ENCODE measurements at regions not wholly inside any gene's neighbourhood (a gene's known extent, or its start where the extent isn't known, plus 50 kb on each side); places are given as distances from the start of the nearest gene placed in this dataset.

- TF ChIP-seq CTCF (IDR thresholded peaks at IDR 0.05) = no peak
- Mint-ChIP-seq H3K4me1 (ENCODE audit: low read depth) (no peaks in the 10 kb centered on the region), H3K27ac (no peak overlapping the region), H3K4me3 (no peak overlapping the region), H3K27me3 (ENCODE audit: insufficient read depth) (no peaks in the 10 kb centered on the region), H3K9me3 (no peaks in the 10 kb centered on the region), H3K36me3 (ENCODE audit: low read depth) (no peaks in the 10 kb centered on the region)
- no peak for DNase-seq
These were observed 166.1 kb upstream of the SLIT2 start for GRCh38 chr4:20085653-20086052.

DNA sequence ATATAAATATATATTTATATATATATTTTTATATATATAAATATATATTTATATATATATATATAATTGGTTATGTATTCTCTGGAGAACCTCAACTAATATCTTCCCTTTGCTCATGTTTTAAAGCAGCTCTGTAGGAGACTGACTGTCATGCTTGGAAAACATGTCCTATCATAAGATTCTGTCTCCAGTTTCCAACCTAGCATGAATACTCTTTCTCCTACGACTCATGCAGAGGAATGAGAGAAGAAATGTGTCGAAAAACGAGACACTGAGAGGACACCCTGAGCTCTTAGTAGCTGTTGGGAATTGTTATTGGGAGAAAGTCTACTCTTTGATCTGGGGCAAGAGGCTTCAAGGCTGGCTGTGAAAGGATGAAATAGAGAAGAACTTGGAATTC, 166.5 kb upstream of the SLIT2 start:
- H3K9me3 Mint-ChIP-seq = no peaks in the 10 kb centered on the region
- H3K27me3 Mint-ChIP-seq (ENCODE audit: insufficient read depth) = no peaks in the 10 kb centered on the region
- no peak overlapping the region for H3K27ac Mint-ChIP-seq
- H3K4me1 Mint-ChIP-seq (ENCODE audit: low read depth) = no peaks in the 10 kb centered on the region
- no peak overlapping the region for H3K4me3 Mint-ChIP-seq
- DNase-seq = peak; percentile 3
- no peak for TF ChIP-seq CTCF (IDR thresholded peaks at IDR 0.05)
- H3K36me3 Mint-ChIP-seq (ENCODE audit: low read depth) = no peaks in the 10 kb centered on the region

GRCh38 chr4:20084488-20084887, 167.2 kb upstream of the SLIT2 start:
- no peaks in the 10 kb centered on the region for H3K4me1 Mint-ChIP-seq (ENCODE audit: low read depth)
- no peak overlapping the region for H3K4me3 Mint-ChIP-seq
- H3K27ac Mint-ChIP-seq = no peak overlapping the region
- no peaks in the 10 kb centered on the region for H3K27me3 Mint-ChIP-seq (ENCODE audit: insufficient read depth)
- no peaks in the 10 kb centered on the region for H3K36me3 Mint-ChIP-seq (ENCODE audit: low read depth)
- no peak for TF ChIP-seq CTCF (IDR thresholded peaks at IDR 0.05)
- no peaks in the 10 kb centered on the region for H3K9me3 Mint-ChIP-seq
- DNase-seq = no peak

- Mint-ChIP-seq H3K4me3 (no peak overlapping the region), H3K4me1 (ENCODE audit: low read depth) (peaks cover 12% of the 10 kb centered on the region), H3K36me3 (ENCODE audit: low read depth) (no peaks in the 10 kb centered on the region), H3K27me3 (ENCODE audit: insufficient read depth) (no peaks in the 10 kb centered on the region), H3K9me3 (no peaks in the 10 kb centered on the region), H3K27ac (no peak overlapping the region)
- no peak for TF ChIP-seq CTCF (IDR thresholded peaks at IDR 0.05)
- DNase-seq = no peak
These were observed 173.1 kb upstream of the SLIT2 start for GRCh38 chr4:20078644-20079043.

DNA sequence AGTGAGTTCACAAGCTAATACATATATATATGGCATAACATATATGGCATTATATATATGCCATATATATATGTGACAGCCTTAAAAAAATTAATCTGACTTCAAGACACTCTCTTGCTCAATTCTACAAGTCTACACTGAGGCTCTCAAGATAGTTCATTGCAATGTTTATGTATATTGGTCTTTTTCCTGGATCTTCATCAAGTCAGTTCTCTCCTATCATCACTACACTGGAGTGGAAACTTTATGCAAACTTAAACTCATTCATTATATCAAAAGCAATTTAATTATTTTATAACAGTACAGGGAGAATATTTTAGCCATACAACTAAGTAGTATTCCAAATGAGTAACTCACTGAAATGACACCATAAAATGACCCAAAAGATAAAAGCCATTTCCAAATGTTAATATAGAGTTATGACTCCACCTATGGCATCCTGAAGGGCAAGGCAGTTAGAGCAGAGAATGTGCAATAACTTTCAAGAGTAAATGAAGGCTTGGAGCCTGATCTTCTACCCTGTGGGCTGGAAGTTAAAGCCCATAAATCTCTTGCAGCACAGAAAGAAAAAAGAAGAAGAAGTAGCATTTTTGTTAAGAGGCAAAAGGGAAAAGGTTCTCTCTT, 176.3 kb upstream of the SLIT2 start:
- peak; percentile 18 for DNase-seq

More for the DNA sequence above, 176.3 kb upstream of the SLIT2 start:
- Mint-ChIP-seq H3K4me1 (ENCODE audit: low read depth) (peaks cover 12% of the 10 kb centered on the region), H3K27ac (no peak overlapping the region), H3K27me3 (ENCODE audit: insufficient read depth) (no peaks in the 10 kb centered on the region; the same call in 1 of the 2 replicates), H3K4me3 (no peak overlapping the region), H3K9me3 (no peaks in the 10 kb centered on the region), H3K36me3 (ENCODE audit: low read depth) (no peaks in the 10 kb centered on the region)
- peak; percentile 34; the same call in 1 of the 2 replicates for TF ChIP-seq CTCF (IDR thresholded peaks at IDR 0.05)
